ENCODE measurements at regions not wholly inside any gene's neighbourhood (a gene's known extent, or its start where the extent isn't known, plus 50 kb on each side); places are given as distances from the start of the nearest gene placed in this dataset.
A peak's percentile ranks its signal among the peaks of the same experiment; 100 is the strongest.

DNA sequence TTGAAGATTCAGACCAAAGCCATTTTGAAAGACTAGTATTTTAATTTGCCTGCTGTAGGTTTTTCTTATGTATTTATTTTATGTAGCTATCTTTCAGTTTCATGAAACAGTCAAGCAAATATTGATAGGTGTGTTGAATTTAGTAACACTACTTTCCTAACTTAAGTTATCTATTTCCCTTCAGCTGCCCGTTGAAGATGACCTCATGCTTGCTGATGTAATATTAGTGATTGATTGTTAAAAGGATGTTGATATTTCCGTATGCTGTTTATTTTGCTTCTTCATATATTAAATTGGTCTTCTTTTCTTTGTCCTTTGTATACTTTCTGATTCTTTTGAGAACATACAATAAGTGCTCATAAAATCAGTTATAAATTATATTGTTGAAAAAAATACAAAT is 86.8 kb upstream of the CHORDC1 start:
- Histone ChIP-seq H3K79me2 (ENCODE audit: low read length) (no peaks in the 10 kb centered on the region), H3K4me2 (ENCODE audit: low read length) (no peak overlapping the region), H3K4me1 (ENCODE audit: low read length) (no peaks in the 10 kb centered on the region), H3K27me3 (ENCODE audit: low read depth, low read length) (no peaks in the 10 kb centered on the region), H3K4me3 (ENCODE audit: low read length) (no peak overlapping the region), H3K9ac (ENCODE audit: low read length) (no peak overlapping the region), H3K27ac (ENCODE audit: low read length) (no peak overlapping the region), H3K9me3 (ENCODE audit: insufficient read depth, low read length) (no peaks in the 10 kb centered on the region), H4K20me1 (ENCODE audit: insufficient read depth, low read length) (no peaks in the 10 kb centered on the region), H3K36me3 (replicated peaks; ENCODE audit: low read depth, low read length) (no peaks in the 10 kb centered on the region), H2AFZ (ENCODE audit: low read depth, low read length) (no peak overlapping the region)
- TF ChIP-seq EZH2phosphoT487 (IDR thresholded peaks at IDR 0.05; ENCODE audit: low read depth), result no peak
- TF ChIP-seq, protein P1, sequence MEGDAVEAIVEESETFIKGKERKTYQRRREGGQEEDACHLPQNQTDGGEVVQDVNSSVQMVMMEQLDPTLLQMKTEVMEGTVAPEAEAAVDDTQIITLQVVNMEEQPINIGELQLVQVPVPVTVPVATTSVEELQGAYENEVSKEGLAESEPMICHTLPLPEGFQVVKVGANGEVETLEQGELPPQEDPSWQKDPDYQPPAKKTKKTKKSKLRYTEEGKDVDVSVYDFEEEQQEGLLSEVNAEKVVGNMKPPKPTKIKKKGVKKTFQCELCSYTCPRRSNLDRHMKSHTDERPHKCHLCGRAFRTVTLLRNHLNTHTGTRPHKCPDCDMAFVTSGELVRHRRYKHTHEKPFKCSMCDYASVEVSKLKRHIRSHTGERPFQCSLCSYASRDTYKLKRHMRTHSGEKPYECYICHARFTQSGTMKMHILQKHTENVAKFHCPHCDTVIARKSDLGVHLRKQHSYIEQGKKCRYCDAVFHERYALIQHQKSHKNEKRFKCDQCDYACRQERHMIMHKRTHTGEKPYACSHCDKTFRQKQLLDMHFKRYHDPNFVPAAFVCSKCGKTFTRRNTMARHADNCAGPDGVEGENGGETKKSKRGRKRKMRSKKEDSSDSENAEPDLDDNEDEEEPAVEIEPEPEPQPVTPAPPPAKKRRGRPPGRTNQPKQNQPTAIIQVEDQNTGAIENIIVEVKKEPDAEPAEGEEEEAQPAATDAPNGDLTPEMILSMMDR (IDR thresholded peaks at IDR 0.05; ENCODE audit: low read depth, low read length), result no peak

DNA sequence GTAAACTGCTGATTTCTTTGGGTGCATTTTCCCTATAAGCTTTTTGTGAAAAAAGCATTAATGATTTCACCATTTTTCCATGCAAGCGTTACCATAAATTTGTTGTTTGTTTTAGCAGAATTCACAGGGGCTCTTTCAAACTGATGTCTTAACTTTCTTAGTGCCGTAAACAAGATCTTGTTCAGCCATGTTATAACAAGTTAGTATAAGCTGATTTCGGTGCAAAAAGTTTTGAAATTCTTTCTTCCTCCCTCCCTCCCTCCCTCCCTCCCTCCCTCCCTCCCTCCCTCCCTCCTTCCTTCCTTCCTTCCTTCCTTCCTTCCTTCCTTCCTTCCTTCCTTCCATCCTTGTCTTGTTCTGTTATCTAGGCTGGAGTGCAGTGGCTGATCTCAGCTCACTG is 71.7 kb upstream of the CHORDC1 start:
- Histone ChIP-seq H3K9me3 (ENCODE audit: insufficient read depth, low read length) (no peaks in the 10 kb centered on the region), H3K36me3 (replicated peaks; ENCODE audit: low read depth, low read length) (no peaks in the 10 kb centered on the region), H4K20me1 (ENCODE audit: insufficient read depth, low read length) (no peaks in the 10 kb centered on the region), H3K79me2 (ENCODE audit: low read length) (no peaks in the 10 kb centered on the region), H3K4me1 (ENCODE audit: low read length) (no peaks in the 10 kb centered on the region), H3K4me2 (ENCODE audit: low read length) (no peak overlapping the region), H3K4me3 (ENCODE audit: low read length) (no peak overlapping the region), H3K27me3 (ENCODE audit: low read depth, low read length) (no peaks in the 10 kb centered on the region), H3K9ac (ENCODE audit: low read length) (no peak overlapping the region), H3K27ac (ENCODE audit: low read length) (no peak overlapping the region), H2AFZ (ENCODE audit: low read depth, low read length) (no peak overlapping the region)
- TF ChIP-seq, protein P1 (IDR thresholded peaks at IDR 0.05; ENCODE audit: low read depth, low read length), result no peak
- no peak for TF ChIP-seq EZH2phosphoT487 (IDR thresholded peaks at IDR 0.05; ENCODE audit: low read depth)

DNA sequence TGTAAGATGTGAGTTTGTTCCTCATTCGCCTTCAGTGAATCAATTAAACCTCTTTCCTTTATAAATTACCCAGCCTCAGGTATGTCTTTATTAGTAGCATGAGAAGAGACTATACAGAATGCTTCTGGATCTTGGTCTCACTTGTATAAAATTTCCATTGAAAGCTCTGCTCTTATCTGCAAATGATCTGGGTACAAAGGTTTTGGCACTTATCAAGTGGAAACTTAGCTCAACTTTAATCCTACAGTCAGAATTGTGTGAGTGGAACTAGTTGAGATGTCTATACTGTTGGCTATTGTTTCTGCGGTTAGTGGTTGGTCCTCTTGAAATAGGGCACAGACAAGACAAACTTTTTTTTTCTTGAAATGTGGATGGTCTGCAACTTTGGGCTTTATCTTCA is 71.2 kb upstream of the CHORDC1 start:
- Histone ChIP-seq H3K4me1 (ENCODE audit: low read length) (no peaks in the 10 kb centered on the region), H3K4me2 (ENCODE audit: low read length) (no peak overlapping the region), H3K79me2 (ENCODE audit: low read length) (no peaks in the 10 kb centered on the region), H2AFZ (ENCODE audit: low read depth, low read length) (no peak overlapping the region), H3K36me3 (replicated peaks; ENCODE audit: low read depth, low read length) (no peaks in the 10 kb centered on the region), H3K27me3 (ENCODE audit: low read depth, low read length) (no peaks in the 10 kb centered on the region), H3K9ac (ENCODE audit: low read length) (no peak overlapping the region), H3K9me3 (ENCODE audit: insufficient read depth, low read length) (no peaks in the 10 kb centered on the region), H3K27ac (ENCODE audit: low read length) (no peak overlapping the region), H3K4me3 (ENCODE audit: low read length) (no peak overlapping the region), H4K20me1 (ENCODE audit: insufficient read depth, low read length) (no peaks in the 10 kb centered on the region)
- TF ChIP-seq, protein P1 (IDR thresholded peaks at IDR 0.05; ENCODE audit: low read depth, low read length), result no peak

DNA sequence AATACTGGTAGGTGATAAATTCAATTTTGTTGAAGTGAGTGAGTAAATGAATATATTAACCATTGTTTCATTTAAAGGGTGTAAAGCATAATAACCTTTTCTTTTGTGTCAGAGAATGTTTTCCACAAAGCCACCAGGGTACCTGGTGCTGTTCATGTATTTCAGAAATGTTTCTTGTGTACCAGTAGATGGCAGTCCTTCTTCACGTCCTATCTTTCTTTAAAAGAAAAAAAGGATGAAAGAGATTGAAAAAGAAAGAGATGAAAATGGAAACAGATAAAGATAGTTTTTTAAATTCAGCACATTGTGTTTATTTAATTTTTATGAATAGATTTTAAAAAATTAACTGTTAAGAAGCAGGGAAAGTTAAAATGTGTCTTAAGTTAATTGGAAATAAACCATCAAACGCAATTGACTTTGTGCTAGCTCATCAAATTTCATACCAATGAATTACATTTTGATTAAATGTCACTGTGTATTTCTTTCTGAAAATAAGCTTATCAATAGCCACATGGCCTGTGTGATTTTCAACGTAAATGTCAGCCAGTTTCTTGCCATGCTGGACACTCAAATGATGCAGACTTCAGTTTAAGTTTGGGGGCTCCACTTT is 65.5 kb upstream of the CHORDC1 start:
- Histone ChIP-seq H3K36me3 (replicated peaks; ENCODE audit: low read depth, low read length) (no peaks in the 10 kb centered on the region), H3K79me2 (ENCODE audit: low read length) (no peaks in the 10 kb centered on the region), H3K27ac (ENCODE audit: low read length) (no peak overlapping the region), H3K27me3 (ENCODE audit: low read depth, low read length) (no peaks in the 10 kb centered on the region), H4K20me1 (ENCODE audit: insufficient read depth, low read length) (no peaks in the 10 kb centered on the region), H3K9me3 (ENCODE audit: insufficient read depth, low read length) (no peaks in the 10 kb centered on the region), H2AFZ (ENCODE audit: low read depth, low read length) (no peak overlapping the region), H3K9ac (ENCODE audit: low read length) (no peak overlapping the region), H3K4me3 (ENCODE audit: low read length) (no peak overlapping the region), H3K4me2 (ENCODE audit: low read length) (no peak overlapping the region), H3K4me1 (ENCODE audit: low read length) (0 out of 2 replicates have a peak, but pooled peaks cover 4% of the 10 kb centered on the region)
- TF ChIP-seq, protein P1 (IDR thresholded peaks at IDR 0.05; ENCODE audit: low read depth, low read length), result peak; percentile 94
- no peak for TF ChIP-seq EZH2phosphoT487 (IDR thresholded peaks at IDR 0.05; ENCODE audit: low read depth)
